ENCODE measurements at regions not wholly inside any gene's neighbourhood (a gene's known extent, or its start where the extent isn't known, plus 50 kb on each side); places are given as distances from the start of the nearest gene placed in this dataset.
A peak's percentile ranks its signal among the peaks of the same experiment; 100 is the strongest.

GRCh38 chr11:122604621-122605020 is 50.9 kb upstream of the UBASH3B start:
- WGBS, 3 donors = 81 to 91% (median 84%) methylated on average over 4 of the region's 4 CpGs
- Histone ChIP-seq H3K9me3 (no peaks in the 10 kb centered on the region), H3K36me3 (no peaks in the 10 kb centered on the region), H3K27me3 (no peaks in the 10 kb centered on the region), H3K4me1 (ENCODE audit: insufficient read depth) (no peaks in the 10 kb centered on the region), H3K27ac (no peak overlapping the region), H3K4me3 (no peak overlapping the region)
- intact Hi-C loops (cut with DNase I) = no loop called here
- DNase-seq = no peak
- TF ChIP-seq POLR2A (IDR thresholded peaks at IDR 0.05) (no peak), EP300 (IDR thresholded peaks at IDR 0.05) (no peak), CTCF (IDR thresholded peaks at IDR 0.05) (no peak)

- TF ChIP-seq CTCF (IDR thresholded peaks at IDR 0.05) = no peak
- no peak for TF ChIP-seq POLR2A (IDR thresholded peaks at IDR 0.05)
- TF ChIP-seq EP300 (IDR thresholded peaks at IDR 0.05) = no peak
- Histone ChIP-seq H3K27me3 (no peaks in the 10 kb centered on the region), H3K27ac (no peak overlapping the region), H3K36me3 (no peaks in the 10 kb centered on the region), H3K4me1 (ENCODE audit: insufficient read depth) (no peaks in the 10 kb centered on the region), H3K4me3 (no peak overlapping the region), H3K9me3 (no peaks in the 10 kb centered on the region)
- intact Hi-C loops (cut with DNase I) = no loop called here
- peak in 1 of 5 donors; percentile 11 for DNase-seq
- 32 to 41% (median 34%) methylated on average over 7 of the region's 7 CpGs for WGBS, 3 donors
Observed at GRCh38 chr11:122601141-122602125, 54.1 kb upstream of the UBASH3B start.

GRCh38 chr11:122600290-122600689 is 55.2 kb upstream of the UBASH3B start:
- no peak for DNase-seq
- no peaks in the 10 kb centered on the region for H3K9me3 ChIP-seq
- TF ChIP-seq CTCF (IDR thresholded peaks at IDR 0.05) (no peak), EP300 (IDR thresholded peaks at IDR 0.05) (no peak), POLR2A (IDR thresholded peaks at IDR 0.05) (no peak)
- WGBS, 3 donors = 87 to 92% (median 91%) methylated on average over 2 of the region's 2 CpGs
- H3K36me3 ChIP-seq = no peaks in the 10 kb centered on the region
- no peaks in the 10 kb centered on the region for H3K4me1 ChIP-seq (ENCODE audit: insufficient read depth)
- no peaks in the 10 kb centered on the region for H3K27me3 ChIP-seq
- intact Hi-C loops (cut with DNase I) = no loop called here
- no peak overlapping the region for H3K4me3 ChIP-seq
- H3K27ac ChIP-seq = no peak overlapping the region

- intact Hi-C loops (cut with DNase I) = no loop called here
- Histone ChIP-seq H3K27me3 (no peaks in the 10 kb centered on the region), H3K27ac (no peak overlapping the region), H3K4me1 (ENCODE audit: insufficient read depth) (no peaks in the 10 kb centered on the region), H3K36me3 (no peaks in the 10 kb centered on the region), H3K9me3 (no peaks in the 10 kb centered on the region), H3K4me3 (no peak overlapping the region)
- no peak for DNase-seq
- TF ChIP-seq EP300 (IDR thresholded peaks at IDR 0.05) (no peak), POLR2A (IDR thresholded peaks at IDR 0.05) (no peak), CTCF (IDR thresholded peaks at IDR 0.05) (no peak)
Observed at GRCh38 chr11:122599434-122599833, 56.1 kb upstream of the UBASH3B start.

Data from ovary (tissue), 7 donors.